Naive thymus-derived CD4-positive, alpha-beta T cell (primary cell): ENCODE measurements at regions not wholly inside any gene's neighbourhood (a gene's known extent, or its start where the extent isn't known, plus 50 kb on each side); places are given as distances from the start of the nearest gene placed in this dataset.

ENCODE experiments used
- ATAC-seq: fragments of 150-1000 bp; cut with Tn5 transposase; 2 replicates; pipeline ENCODE4 v1.10.0; 2021; ENCODE audit warnings: mild to moderate bottlenecking, moderate library complexity
- CTCF ChIA-PET: fragments of 350-600 bp; sonication (Branson Sonifier 250); formaldehyde crosslinking; loops from one replicate; lab custom pipeline; 2021; ENCODE audit warnings: antibody characterized with exemption; lab: Charles Lee
- POLR2A ChIA-PET: fragments of 350-600 bp; sonication (Branson Sonifier 250); formaldehyde crosslinking; loops from one replicate; lab custom pipeline; 2021; ENCODE audit warnings: antibody characterized with exemption, inconsistent platforms; lab: Charles Lee
- DNase-seq, 9 donors: peaks; one replicate each; pipeline versions ENCODE4 v3.0.0 to v3.0.0-alpha.2; 2020 to 2022; ENCODE audit warnings: mixed read lengths in 1 of 9
- H3K27ac ChIP-seq: one replicate; pipeline ENCODE4 v1.7.0; 2013; ENCODE audit warnings: mild to moderate bottlenecking, low read depth, low read length, moderate library complexity
- H3K27me3 ChIP-seq, 2 donors: one replicate each; pipeline ENCODE4 v1.7.0; 2013; ENCODE audit warnings: low read length in 2 of 2, mild to moderate bottlenecking in 2 of 2, moderate library complexity in 2 of 2; ENCODE audit not compliant: control insufficient read depth in 2 of 2, insufficient read depth in 2 of 2
- H3K36me3 ChIP-seq, 3 experiments: 1 replicate in 2 of 3; 2 replicates in 1 of 3; pipeline ENCODE4 v1.7.0; 2013; ENCODE audit warnings: low read length in 3 of 3, mild to moderate bottlenecking in 3 of 3, moderate library complexity in 1 of 3; ENCODE audit not compliant: insufficient read depth in 3 of 3, control insufficient read depth in 2 of 3
- H3K4me1 ChIP-seq, 2 donors: one replicate each; pipeline ENCODE4 v1.7.0; 2013; ENCODE audit warnings: low read length in 2 of 2, mild to moderate bottlenecking in 2 of 2, moderate library complexity in 1 of 2; ENCODE audit not compliant: control insufficient read depth in 2 of 2, insufficient read depth in 2 of 2
- H3K4me3 ChIP-seq: 2 replicates; pipeline ENCODE4 v1.7.0; 2013; ENCODE audit warnings: mild to moderate bottlenecking, low read length
- H3K9me3 ChIP-seq, 3 experiments: 1 replicate in 2 of 3; 2 replicates in 1 of 3; pipeline ENCODE4 v1.7.0; 2013; ENCODE audit warnings: low read length in 3 of 3; ENCODE audit not compliant: control insufficient read depth in 2 of 3
- H3K27ac Mint-ChIP-seq, 9 donors: one replicate each; pipeline ENCODE4 v1.8.0; 2020 to 2022; ENCODE audit warnings: mixed read lengths in 9 of 9, mild to moderate bottlenecking in 8 of 9, moderate library complexity in 5 of 9, inconsistent platforms in 2 of 9
- H3K27me3 Mint-ChIP-seq, 5 donors: one replicate each; pipeline ENCODE4 v1.8.0; 2021 to 2022; ENCODE audit warnings: mixed read lengths in 5 of 5, mild to moderate bottlenecking in 1 of 5
- H3K36me3 Mint-ChIP-seq, 5 donors: one replicate each; pipeline ENCODE4 v1.8.0; 2020 to 2022; ENCODE audit warnings: mixed read lengths in 5 of 5, mild to moderate bottlenecking in 3 of 5, inconsistent platforms in 1 of 5
- H3K4me1 Mint-ChIP-seq, 7 donors: one replicate each; pipeline ENCODE4 v1.8.0; 2020 to 2022; ENCODE audit warnings: mixed read lengths in 7 of 7, mild to moderate bottlenecking in 3 of 7, inconsistent platforms in 1 of 7
- H3K4me3 Mint-ChIP-seq, 10 donors: one replicate each; pipeline ENCODE4 v1.8.0; 2020 to 2022; ENCODE audit warnings: mild to moderate bottlenecking in 10 of 10, mixed read lengths in 10 of 10, moderate library complexity in 6 of 10, inconsistent platforms in 2 of 10
- H3K9me3 Mint-ChIP-seq, 11 donors: one replicate each; pipeline ENCODE4 v1.8.0; 2020 to 2022; ENCODE audit warnings: mixed read lengths in 11 of 11, mild to moderate bottlenecking in 4 of 11, inconsistent platforms in 1 of 11, moderate library complexity in 1 of 11
- intact Hi-C, 2 donors: fragments of 100-400 bp; cut with micrococcal nuclease; formaldehyde crosslinking; loops; one replicate each; pipeline ENCODE4 v1.15.1; 2023

DNA sequence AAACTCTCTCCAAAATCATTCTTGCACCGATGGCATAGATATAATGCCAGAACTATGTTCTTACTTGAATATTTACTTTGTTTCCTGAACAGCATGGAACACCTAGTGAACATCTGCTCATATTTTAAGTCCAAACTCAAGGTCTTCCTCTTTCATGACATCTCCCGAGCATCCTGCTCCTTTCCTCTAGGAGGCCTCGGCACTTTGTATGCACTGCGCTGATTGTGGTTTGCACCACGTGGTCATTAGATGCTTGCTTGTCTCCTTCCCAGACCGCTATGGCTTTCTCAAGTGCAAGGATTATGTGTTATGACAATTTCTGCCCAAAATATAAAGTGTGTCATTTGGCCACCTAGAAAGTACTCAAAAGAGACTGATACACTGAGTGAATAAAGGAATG is 912.0 kb downstream of the GALC start:
- Mint-ChIP-seq H3K9me3 (peaks cover 0 to 21% (median 5%) of the 10 kb centered on the region in 11 donors), H3K4me1 (no peaks in the 10 kb centered on the region), H3K27me3 (no peaks in the 10 kb centered on the region), H3K27ac (no peak overlapping the region), H3K4me3 (no peak overlapping the region), H3K36me3 (no peaks in the 10 kb centered on the region)
- POLR2A ChIA-PET: no interaction called here
- Histone ChIP-seq H3K4me1 (no peaks in the 10 kb centered on the region), H3K27ac (no peak overlapping the region), H3K4me3 (no peak overlapping the region), H3K9me3 (no peaks in the 10 kb centered on the region), H3K36me3 (no peaks in the 10 kb centered on the region), H3K27me3 (no peaks in the 10 kb centered on the region)
- no peak for DNase-seq
- intact Hi-C loops: no loop called here
- ATAC-seq: no peak
- CTCF ChIA-PET: no interaction called here

DNA sequence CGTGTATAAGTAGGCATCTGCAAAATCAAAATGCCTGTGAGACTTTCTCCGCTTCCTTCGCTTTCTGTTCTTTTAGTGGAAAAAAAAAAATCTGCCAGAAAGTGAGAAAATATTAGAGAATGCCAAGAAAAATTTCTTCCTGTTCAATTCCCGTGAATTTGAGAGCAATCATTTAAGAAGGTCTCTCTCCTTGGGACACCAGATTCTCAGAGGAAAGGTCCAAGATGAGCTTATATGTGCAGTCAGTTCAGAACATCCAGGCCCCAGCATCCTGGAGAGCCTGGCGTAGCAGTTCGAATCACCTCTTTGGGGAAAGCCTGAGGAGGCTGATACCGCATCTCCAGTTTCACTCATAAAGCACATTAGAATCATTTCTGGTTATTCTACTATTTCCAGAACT is 912.8 kb downstream of the GALC start:
- ATAC-seq: no peak
- DNase-seq: no peak
- POLR2A ChIA-PET: no interaction called here
- Histone ChIP-seq H3K4me1 (no peaks in the 10 kb centered on the region), H3K36me3 (no peaks in the 10 kb centered on the region), H3K9me3 (no peaks in the 10 kb centered on the region), H3K27ac (no peak overlapping the region), H3K4me3 (no peak overlapping the region), H3K27me3 (no peaks in the 10 kb centered on the region)
- CTCF ChIA-PET: no interaction called here
- Mint-ChIP-seq H3K36me3 (no peaks in the 10 kb centered on the region), H3K27ac (no peak overlapping the region), H3K27me3 (no peaks in the 10 kb centered on the region), H3K4me1 (no peaks in the 10 kb centered on the region), H3K9me3 (peaks cover 0 to 27% (median 5%) of the 10 kb centered on the region in 11 donors), H3K4me3 (no peak overlapping the region)
- intact Hi-C loops: no loop called here

DNA sequence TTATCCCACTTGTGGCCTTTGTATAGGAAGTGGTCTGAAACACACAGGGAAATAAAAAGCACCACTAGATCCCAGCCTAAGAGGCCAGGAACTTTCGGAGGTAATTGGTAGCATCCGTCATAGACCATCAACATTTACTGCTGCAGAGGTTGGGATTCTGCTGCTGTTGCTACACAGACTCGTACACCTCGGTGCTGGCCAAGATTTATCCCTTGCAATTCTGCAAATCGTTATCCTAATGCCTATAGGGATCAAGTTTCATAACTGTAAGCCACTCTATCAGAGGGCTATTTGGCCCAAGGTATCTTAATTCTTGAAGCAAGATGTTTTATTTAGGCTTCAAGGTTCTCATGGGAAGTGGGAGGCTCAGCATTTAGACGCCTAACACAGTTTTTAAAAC is 913.6 kb downstream of the GALC start:
- ATAC-seq: no peak
- intact Hi-C loops: no loop called here
- no peaks in the 10 kb centered on the region for H3K27me3 Mint-ChIP-seq
- DNase-seq: no peak
- H3K36me3 ChIP-seq: no peaks in the 10 kb centered on the region
- H3K4me3 ChIP-seq: no peak overlapping the region
- no peaks in the 10 kb centered on the region for H3K27me3 ChIP-seq
- no peak overlapping the region for H3K4me3 Mint-ChIP-seq
- CTCF ChIA-PET: no interaction called here
- H3K4me1 ChIP-seq: no peaks in the 10 kb centered on the region
- peaks cover 0 to 30% (median 5%) of the 10 kb centered on the region in 11 donors for H3K9me3 Mint-ChIP-seq
- no peaks in the 10 kb centered on the region for H3K36me3 Mint-ChIP-seq
- POLR2A ChIA-PET: no interaction called here
- H3K4me1 Mint-ChIP-seq: no peaks in the 10 kb centered on the region
- no peaks in the 10 kb centered on the region for H3K9me3 ChIP-seq
- no peak overlapping the region for H3K27ac Mint-ChIP-seq
- no peak overlapping the region for H3K27ac ChIP-seq

DNA sequence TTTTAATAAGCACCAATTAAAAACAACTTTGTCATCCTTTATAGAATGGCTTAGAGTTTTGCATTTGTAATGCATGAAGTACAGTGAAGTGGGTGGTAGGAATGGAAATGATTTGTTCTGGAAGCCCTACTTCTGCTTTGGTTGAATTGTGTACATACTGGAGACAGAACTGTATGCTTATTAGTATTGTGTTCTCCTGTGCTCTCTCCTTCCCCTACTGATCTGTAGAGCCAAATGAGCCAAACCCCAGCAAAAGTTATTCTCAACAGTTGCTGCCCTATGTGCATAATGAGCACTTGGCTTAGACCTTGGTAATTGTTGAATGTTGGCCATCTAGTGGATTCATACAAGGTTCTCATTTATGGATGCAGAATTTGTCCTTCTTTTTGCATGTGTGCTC is 916.1 kb downstream of the GALC start:
- Histone ChIP-seq H3K9me3 (no peaks in the 10 kb centered on the region), H3K27me3 (no peaks in the 10 kb centered on the region), H3K4me1 (no peaks in the 10 kb centered on the region), H3K27ac (no peak overlapping the region), H3K4me3 (no peak overlapping the region), H3K36me3 (no peaks in the 10 kb centered on the region)
- ATAC-seq: no peak
- no peak for DNase-seq
- no peaks in the 10 kb centered on the region for H3K36me3 Mint-ChIP-seq
- H3K4me3 Mint-ChIP-seq: no peak overlapping the region
- intact Hi-C loops: no loop called here
- no peaks in the 10 kb centered on the region for H3K4me1 Mint-ChIP-seq
- H3K27me3 Mint-ChIP-seq: no peaks in the 10 kb centered on the region
- POLR2A ChIA-PET: no interaction called here
- CTCF ChIA-PET: no interaction called here
- peaks cover 0 to 15% (median 3%) of the 10 kb centered on the region in 11 donors for H3K9me3 Mint-ChIP-seq
- no peak overlapping the region for H3K27ac Mint-ChIP-seq

DNA sequence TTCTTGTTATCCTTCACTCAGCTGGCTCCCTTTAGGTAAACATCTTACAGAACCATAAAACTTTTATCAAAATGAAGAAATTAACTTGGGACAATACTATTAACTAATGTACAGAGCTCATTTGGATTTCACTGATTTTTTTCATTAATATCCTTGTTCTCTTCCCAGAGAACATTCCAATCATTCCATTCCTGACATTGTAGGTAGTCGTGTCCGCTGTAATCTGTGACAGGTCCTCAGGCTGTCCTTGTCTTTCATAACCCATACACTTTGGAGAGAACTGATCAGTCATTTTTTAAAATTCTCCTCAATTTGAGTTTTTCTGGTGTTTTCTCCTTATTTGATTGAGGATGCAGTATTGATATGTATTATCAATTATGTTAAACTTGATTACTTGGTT is 916.8 kb downstream of the GALC start:
- no peaks in the 10 kb centered on the region for H3K36me3 Mint-ChIP-seq
- H3K9me3 Mint-ChIP-seq: peaks cover 0 to 15% (median 3%) of the 10 kb centered on the region in 11 donors
- no peak overlapping the region for H3K4me3 Mint-ChIP-seq
- Histone ChIP-seq H3K27ac (no peak overlapping the region), H3K36me3 (no peaks in the 10 kb centered on the region), H3K9me3 (no peaks in the 10 kb centered on the region), H3K27me3 (no peaks in the 10 kb centered on the region), H3K4me1 (no peaks in the 10 kb centered on the region), H3K4me3 (no peak overlapping the region)
- intact Hi-C loops: no loop called here
- ATAC-seq (no peak), DNase-seq (no peak)
- ChIA-PET CTCF (no interaction called here), POLR2A (no interaction called here)
- H3K4me1 Mint-ChIP-seq: no peaks in the 10 kb centered on the region
- no peaks in the 10 kb centered on the region for H3K27me3 Mint-ChIP-seq
- H3K27ac Mint-ChIP-seq: no peak overlapping the region

DNA sequence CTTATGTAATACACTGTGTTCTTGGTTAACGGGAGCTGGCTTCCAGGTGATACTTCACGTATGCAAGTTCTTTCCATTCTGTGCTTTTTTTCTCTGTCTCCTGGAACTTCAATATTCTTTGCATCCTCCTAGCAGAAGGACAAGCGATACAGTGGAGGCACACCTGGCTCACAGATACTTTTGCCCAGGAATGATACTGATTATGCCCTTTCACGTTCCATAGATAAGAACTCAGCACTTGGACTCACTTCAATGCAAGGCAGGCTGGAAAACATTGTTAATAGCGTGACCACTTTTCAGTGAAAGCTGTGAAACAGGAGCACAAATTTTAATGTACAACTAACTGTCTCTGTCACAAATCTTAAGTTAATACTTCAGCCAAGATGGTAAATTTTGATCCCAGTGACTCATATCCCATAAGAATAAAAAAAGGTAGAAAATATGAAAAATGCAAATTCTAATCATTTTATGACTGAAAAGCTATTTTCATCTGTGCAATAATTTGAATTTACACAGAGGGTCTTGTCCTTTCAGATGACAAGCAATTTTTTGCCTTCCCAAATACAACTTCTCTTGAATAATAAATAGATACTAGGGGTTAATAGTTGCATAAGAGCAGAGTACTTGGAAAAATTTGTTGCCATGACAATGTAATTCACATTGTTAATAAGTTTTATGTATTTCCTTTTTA is 919.0 kb downstream of the GALC start:
- DNase-seq (no peak), ATAC-seq (no peak)
- ChIA-PET CTCF (no interaction called here), POLR2A (no interaction called here)
- H3K4me3 ChIP-seq: no peak overlapping the region
- H3K27ac ChIP-seq: no peak overlapping the region
- H3K27me3 ChIP-seq: no peaks in the 10 kb centered on the region
- Mint-ChIP-seq H3K36me3 (no peaks in the 10 kb centered on the region), H3K4me1 (no peaks in the 10 kb centered on the region), H3K4me3 (no peak overlapping the region), H3K27ac (no peak overlapping the region), H3K9me3 (peaks cover 0 to 15% (median 4%) of the 10 kb centered on the region in 11 donors), H3K27me3 (no peaks in the 10 kb centered on the region)
- H3K36me3 ChIP-seq: no peaks in the 10 kb centered on the region
- no peaks in the 10 kb centered on the region for H3K9me3 ChIP-seq
- intact Hi-C loops: no loop called here
- H3K4me1 ChIP-seq: no peaks in the 10 kb centered on the region

DNA sequence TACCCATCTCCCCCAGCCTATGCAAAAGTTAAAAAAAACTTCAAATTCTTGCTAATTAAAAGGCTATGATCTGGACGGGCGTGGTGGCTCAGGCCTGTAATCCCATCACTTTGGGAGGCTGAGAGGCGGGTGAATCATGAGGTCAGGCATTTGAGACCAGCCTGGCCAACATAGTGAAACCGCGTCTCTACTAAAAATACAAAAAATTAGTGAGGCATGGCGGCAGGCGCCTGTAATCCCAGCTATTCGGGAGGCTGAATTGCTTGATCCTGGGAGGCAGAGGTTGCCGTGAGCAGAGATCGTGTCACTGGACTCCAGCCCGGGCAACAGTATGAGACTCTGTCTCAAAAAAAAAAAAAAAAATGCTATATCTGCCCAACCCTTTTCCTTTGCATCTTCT is 925.4 kb downstream of the GALC start:
- ChIA-PET CTCF (no interaction called here), POLR2A (no interaction called here)
- no peaks in the 10 kb centered on the region for H3K4me1 Mint-ChIP-seq
- H3K27me3 ChIP-seq: no peaks in the 10 kb centered on the region
- no peaks in the 10 kb centered on the region for H3K36me3 Mint-ChIP-seq
- ATAC-seq (no peak), DNase-seq (no peak)
- H3K36me3 ChIP-seq: no peaks in the 10 kb centered on the region
- H3K4me3 Mint-ChIP-seq: no peak overlapping the region
- no peaks in the 10 kb centered on the region for H3K9me3 ChIP-seq
- H3K27ac Mint-ChIP-seq: no peak overlapping the region
- H3K27me3 Mint-ChIP-seq: no peaks in the 10 kb centered on the region
- peaks cover 0 to 11% (median 3%) of the 10 kb centered on the region in 11 donors for H3K9me3 Mint-ChIP-seq
- no peak overlapping the region for H3K4me3 ChIP-seq
- no peak overlapping the region for H3K27ac ChIP-seq
- no peaks in the 10 kb centered on the region for H3K4me1 ChIP-seq
- intact Hi-C loops: no loop called here
